Panc1 (cell line): ENCODE measurements at regions not wholly inside any gene's neighbourhood (a gene's known extent, or its start where the extent isn't known, plus 50 kb on each side); places are given as distances from the start of the nearest gene placed in this dataset.

Experiments
- ATAC-seq: fragments of 200-7000 bp; cut with Tn5 transposase; 2 replicates; pipeline ENCODE4 v1.9.1; 2020; ENCODE audit warnings: mild to moderate bottlenecking, moderate library complexity
- BruUV-seq: library from RNA; stranded (reverse); fragments of 400-500 nt; replicated peaks from 2 replicates; lab custom pipeline; 2021; lab: Mats Ljungman, UMichigan
- CTCF ChIA-PET: fragments of 300-600 bp; sonication (Branson Sonifier 250); formaldehyde crosslinking; loops from one replicate; lab custom pipeline; 2022; ENCODE audit warnings: antibody characterized with exemption; lab: Charles Lee
- POLR2A ChIA-PET: fragments of 300-600 bp; sonication (Branson Sonifier 250); formaldehyde crosslinking; loops from one replicate; lab custom pipeline; 2022; ENCODE audit warnings: antibody characterized with exemption; lab: Charles Lee
- DNase-seq: peaks from one replicate; pipeline ENCODE4 v3.0.0-alpha.2; 2010; ENCODE audit warnings: low read depth, low spot score
- H3K27ac ChIP-seq: 2 replicates; pipeline ENCODE4 v1.5.1; 2011; ENCODE audit warnings: mild to moderate bottlenecking, low read length, inconsistent platforms
- H3K27me3 ChIP-seq: fragments of 200-500 bp; sonication (Bioruptor generic); 2 replicates; pipeline ENCODE4 v1.6.0; 2014; ENCODE audit warnings: low read length, inconsistent platforms; ENCODE audit not compliant: control insufficient read depth, insufficient read depth
- H3K36me3 ChIP-seq: fragments of 200-500 bp; sonication (Bioruptor generic); 2 replicates; pipeline ENCODE4 v1.5.1; 2014; ENCODE audit warnings: inconsistent platforms, mild to moderate bottlenecking, low read length, moderate library complexity; ENCODE audit not compliant: control insufficient read depth, insufficient read depth
- H3K4me1 ChIP-seq: 2 replicates; pipeline ENCODE4 v1.5.1; 2011; ENCODE audit warnings: inconsistent platforms, mild to moderate bottlenecking, low read length, moderate library complexity; ENCODE audit not compliant: control insufficient read depth, insufficient read depth
- H3K4me3 ChIP-seq, 2 experiments: 2 replicates each; pipeline ENCODE4 v1.5.1; 2011 to 2012; ENCODE audit warnings: low read depth in 2 of 2, low read length in 2 of 2, mild to moderate bottlenecking in 2 of 2, inconsistent platforms in 1 of 2, moderate library complexity in 1 of 2
- H3K9me3 ChIP-seq: fragments of 200-500 bp; sonication (Bioruptor generic); 2 replicates; pipeline ENCODE4 v1.5.1; 2014; ENCODE audit warnings: low read depth, mild to moderate bottlenecking, inconsistent platforms, low read length, moderate library complexity; ENCODE audit not compliant: control insufficient read depth, insufficient read depth
- POLR2AphosphoS5 ChIP-seq: IDR thresholded peaks from 2 replicates; pipeline ENCODE4 v1.6.1; 2012; ENCODE audit warnings: mild to moderate bottlenecking, low read depth, low read length, moderate library complexity
- SIN3A ChIP-seq: IDR thresholded peaks from 2 replicates; pipeline ENCODE4 v1.6.1; 2012; ENCODE audit warnings: low read depth, mild to moderate bottlenecking, low read length, moderate library complexity, borderline replicate concordance; ENCODE audit not compliant: insufficient read depth
- TCF7L2 ChIP-seq: IDR thresholded peaks from 2 replicates; pipeline ENCODE4 v1.6.1; 2011; ENCODE audit warnings: mild to moderate bottlenecking, low read depth, low read length, inconsistent platforms
- in situ Hi-C: cut with HindIII; loops from 2 replicates; pipeline ENCODE4 v1.10.0; 2016; ENCODE audit warnings: low sequenced_read_pairs, low pct_unique_long_range_greater_than_20kb
- intact Hi-C: fragments of 100-400 bp; cut with micrococcal nuclease; formaldehyde crosslinking; loops from one replicate; pipeline ENCODE4 v1.10.0; 2022; ENCODE audit not compliant: unreplicated experiment
- TF ChIP-seq, protein P1 (sequence below): fragments of 450-650 bp; IDR thresholded peaks from 2 replicates; pipeline ENCODE4 v1.5.1; 2017; ENCODE audit warnings: mild to moderate bottlenecking
- TF ChIP-seq, protein P2 (sequence below), 2 experiments: IDR thresholded peaks; 2 replicates each; pipeline ENCODE4 v1.6.1; 2011 to 2012; ENCODE audit warnings: low read depth in 2 of 2, control low read depth in 1 of 2, low read length in 1 of 2, mild to moderate bottlenecking in 1 of 2, moderate library complexity in 1 of 2; ENCODE audit not compliant: insufficient read depth in 1 of 2

DNA sequence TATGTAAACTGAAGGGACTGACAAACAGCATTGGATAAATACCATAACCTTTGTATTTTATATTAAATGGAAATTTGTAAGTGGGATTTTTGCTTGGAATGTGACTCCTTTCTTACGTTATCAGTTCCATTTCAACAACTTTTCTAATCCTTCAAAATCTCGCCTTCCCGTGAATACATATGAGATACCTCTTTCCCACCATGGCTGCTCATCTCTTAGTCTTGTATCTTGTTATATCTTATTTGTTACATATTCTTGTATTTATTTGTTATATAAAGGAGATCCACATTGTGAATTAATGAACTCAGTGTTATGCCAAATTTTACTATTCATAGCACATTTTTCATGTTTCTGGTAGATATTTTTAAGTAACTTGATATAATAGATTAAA, 623.7 kb downstream of the MCTP2 start:
- ChIA-PET POLR2A (no interaction called here), CTCF (no interaction called here)
- no TSS peak for BruUV-seq
- no peak overlapping the region for H3K4me3 ChIP-seq
- no peak overlapping the region for H3K27ac ChIP-seq
- no peaks in the 10 kb centered on the region for H3K36me3 ChIP-seq
- intact Hi-C loops: no loop called here
- in situ Hi-C loops: no loop called here
- H3K27me3 ChIP-seq: no peaks in the 10 kb centered on the region
- H3K4me1 ChIP-seq: no peaks in the 10 kb centered on the region
- TF ChIP-seq SIN3A (no peak), POLR2AphosphoS5 (no peak), TCF7L2 (no peak)
- TF ChIP-seq, protein P1, sequence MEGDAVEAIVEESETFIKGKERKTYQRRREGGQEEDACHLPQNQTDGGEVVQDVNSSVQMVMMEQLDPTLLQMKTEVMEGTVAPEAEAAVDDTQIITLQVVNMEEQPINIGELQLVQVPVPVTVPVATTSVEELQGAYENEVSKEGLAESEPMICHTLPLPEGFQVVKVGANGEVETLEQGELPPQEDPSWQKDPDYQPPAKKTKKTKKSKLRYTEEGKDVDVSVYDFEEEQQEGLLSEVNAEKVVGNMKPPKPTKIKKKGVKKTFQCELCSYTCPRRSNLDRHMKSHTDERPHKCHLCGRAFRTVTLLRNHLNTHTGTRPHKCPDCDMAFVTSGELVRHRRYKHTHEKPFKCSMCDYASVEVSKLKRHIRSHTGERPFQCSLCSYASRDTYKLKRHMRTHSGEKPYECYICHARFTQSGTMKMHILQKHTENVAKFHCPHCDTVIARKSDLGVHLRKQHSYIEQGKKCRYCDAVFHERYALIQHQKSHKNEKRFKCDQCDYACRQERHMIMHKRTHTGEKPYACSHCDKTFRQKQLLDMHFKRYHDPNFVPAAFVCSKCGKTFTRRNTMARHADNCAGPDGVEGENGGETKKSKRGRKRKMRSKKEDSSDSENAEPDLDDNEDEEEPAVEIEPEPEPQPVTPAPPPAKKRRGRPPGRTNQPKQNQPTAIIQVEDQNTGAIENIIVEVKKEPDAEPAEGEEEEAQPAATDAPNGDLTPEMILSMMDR: no peak
- TF ChIP-seq, protein P2, sequence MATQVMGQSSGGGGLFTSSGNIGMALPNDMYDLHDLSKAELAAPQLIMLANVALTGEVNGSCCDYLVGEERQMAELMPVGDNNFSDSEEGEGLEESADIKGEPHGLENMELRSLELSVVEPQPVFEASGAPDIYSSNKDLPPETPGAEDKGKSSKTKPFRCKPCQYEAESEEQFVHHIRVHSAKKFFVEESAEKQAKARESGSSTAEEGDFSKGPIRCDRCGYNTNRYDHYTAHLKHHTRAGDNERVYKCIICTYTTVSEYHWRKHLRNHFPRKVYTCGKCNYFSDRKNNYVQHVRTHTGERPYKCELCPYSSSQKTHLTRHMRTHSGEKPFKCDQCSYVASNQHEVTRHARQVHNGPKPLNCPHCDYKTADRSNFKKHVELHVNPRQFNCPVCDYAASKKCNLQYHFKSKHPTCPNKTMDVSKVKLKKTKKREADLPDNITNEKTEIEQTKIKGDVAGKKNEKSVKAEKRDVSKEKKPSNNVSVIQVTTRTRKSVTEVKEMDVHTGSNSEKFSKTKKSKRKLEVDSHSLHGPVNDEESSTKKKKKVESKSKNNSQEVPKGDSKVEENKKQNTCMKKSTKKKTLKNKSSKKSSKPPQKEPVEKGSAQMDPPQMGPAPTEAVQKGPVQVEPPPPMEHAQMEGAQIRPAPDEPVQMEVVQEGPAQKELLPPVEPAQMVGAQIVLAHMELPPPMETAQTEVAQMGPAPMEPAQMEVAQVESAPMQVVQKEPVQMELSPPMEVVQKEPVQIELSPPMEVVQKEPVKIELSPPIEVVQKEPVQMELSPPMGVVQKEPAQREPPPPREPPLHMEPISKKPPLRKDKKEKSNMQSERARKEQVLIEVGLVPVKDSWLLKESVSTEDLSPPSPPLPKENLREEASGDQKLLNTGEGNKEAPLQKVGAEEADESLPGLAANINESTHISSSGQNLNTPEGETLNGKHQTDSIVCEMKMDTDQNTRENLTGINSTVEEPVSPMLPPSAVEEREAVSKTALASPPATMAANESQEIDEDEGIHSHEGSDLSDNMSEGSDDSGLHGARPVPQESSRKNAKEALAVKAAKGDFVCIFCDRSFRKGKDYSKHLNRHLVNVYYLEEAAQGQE (IDR thresholded peaks at IDR 0.05; ENCODE audit: insufficient read depth in 1 of 2, low read depth in 2 of 2, low read length in 1 of 2): no peak
- DNase-seq: no peak
- H3K9me3 ChIP-seq: no peaks in the 10 kb centered on the region
- no peak for ATAC-seq

DNA sequence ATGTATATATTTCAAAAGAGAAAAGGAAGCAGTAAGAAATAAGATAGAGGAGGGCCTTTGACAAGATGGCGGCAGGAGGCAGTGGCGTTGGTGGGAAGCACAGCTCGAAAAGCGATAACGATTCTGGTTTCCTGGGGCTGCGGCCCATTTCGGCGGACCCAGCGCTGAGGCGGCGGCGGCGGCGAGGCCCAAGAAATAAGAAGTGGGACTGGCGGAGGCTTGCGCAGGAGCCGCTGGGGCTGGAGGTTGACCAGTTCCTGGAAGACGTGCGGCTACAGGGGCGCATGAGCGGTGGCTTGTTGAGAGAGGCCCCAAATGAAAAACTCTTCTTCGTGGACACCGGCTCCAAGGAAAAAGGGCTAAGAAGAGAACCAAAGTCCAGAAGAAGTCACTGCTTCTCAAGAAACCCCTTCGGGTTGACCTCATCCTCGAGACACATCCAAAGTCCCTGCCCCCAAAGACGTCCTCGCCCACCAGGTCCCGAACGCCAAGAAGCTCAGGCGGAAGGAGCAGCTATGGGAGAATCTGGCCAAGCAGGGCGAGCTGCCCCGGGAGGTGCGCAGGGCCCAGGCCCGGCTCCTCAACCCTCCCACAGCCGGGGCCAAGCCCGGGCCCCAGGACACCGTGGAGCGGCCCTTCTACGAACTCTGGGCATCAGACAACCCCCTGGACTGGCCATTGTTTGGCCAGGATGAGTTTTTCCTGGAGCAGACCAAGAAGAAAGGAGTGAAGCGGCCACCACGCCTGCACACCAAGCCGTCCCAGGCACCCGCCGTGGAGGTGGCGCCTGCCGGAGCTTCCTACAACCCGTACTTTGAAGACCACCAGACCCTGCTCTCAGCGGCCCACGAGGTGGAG, 624.3 kb downstream of the MCTP2 start:
- DNase-seq (no peak), ATAC-seq (no peak)
- Histone ChIP-seq H3K27ac (no peak overlapping the region), H3K4me1 (no peaks in the 10 kb centered on the region), H3K36me3 (no peaks in the 10 kb centered on the region), H3K4me3 (no peak overlapping the region), H3K27me3 (no peaks in the 10 kb centered on the region), H3K9me3 (no peaks in the 10 kb centered on the region)
- CTCF ChIA-PET: no interaction called here
- in situ Hi-C loops: no loop called here
- no peak for TF ChIP-seq TCF7L2
- TF ChIP-seq, protein P1: no peak
- no peak for TF ChIP-seq SIN3A
- no peak for TF ChIP-seq POLR2AphosphoS5
- TF ChIP-seq, protein P2 (IDR thresholded peaks at IDR 0.05; ENCODE audit: insufficient read depth in 1 of 2, low read depth in 2 of 2, low read length in 1 of 2): no peak
- intact Hi-C loops: no loop called here
- no TSS peak for BruUV-seq
- POLR2A ChIA-PET: no interaction called here
